ENCODE measurements at regions not wholly inside any gene's neighbourhood (a gene's known extent, or its start where the extent isn't known, plus 50 kb on each side); places are given as distances from the start of the nearest gene placed in this dataset.

GRCh38 chr6:81562169-81562568 lies 190.3 kb downstream of the TENT5A start:
- RAD21 ChIA-PET (ENCODE audit: low non-redundant PET in 1 of 2, low total read pairs in 2 of 2, uncharacterized antibody in 2 of 2, unreplicated experiment in 2 of 2) = no interaction called here
- H3K79me2 ChIP-seq (ENCODE audit: insufficient read depth, low read length) = no peaks in the 10 kb centered on the region
- no peaks in the 10 kb centered on the region for H3K27me3 ChIP-seq (ENCODE audit: insufficient read depth, low read length)
- peak overlapping the region; percentile 53 for H2AFZ ChIP-seq (ENCODE audit: low read depth, low read length, poor library complexity, severe bottlenecking)
- H3K4me1 ChIP-seq (ENCODE audit: control insufficient read depth in 1 of 2, insufficient read depth in 2 of 2, low read length in 2 of 2) = peaks cover 21 to 39% of the 10 kb centered on the region in 2 experiments
- POLR2A ChIA-PET = interaction anchor here (2.1 kb wide), 1 partner anchor 191 kb away, joined by 4 read pairs; no protein-coding TSS in a partner anchor
- H3K9me3 ChIP-seq (ENCODE audit: control insufficient read depth in 1 of 2, insufficient read depth in 1 of 2, low read depth in 1 of 2, low read length in 2 of 2) = no peaks in the 10 kb centered on the region
- H3K9me2 ChIP-seq (ENCODE audit: insufficient read depth) = no peaks in the 10 kb centered on the region
- peak overlapping the region in 1 of 2 experiments; percentile 22; a peak in 3 of 4 replicates for H3K4me3 ChIP-seq (replicated peaks in 1 of 2; ENCODE audit: low read depth in 1 of 2, low read length in 2 of 2)
- ATAC-seq = peak; percentile 71
- peak; percentile 76 for DNase-seq (ENCODE audit: low read depth, low spot score)
- CTCF ChIA-PET = no interaction called here
- no peak overlapping the region for H3K9ac ChIP-seq (ENCODE audit: low read length)
- peak overlapping the region; percentile 71; the same call in 1 of the 2 replicates for H3K27ac ChIP-seq (ENCODE audit: low read depth, low read length)
- 0 out of 2 replicates have a peak, but pooled peaks have one; percentile 18 for TF ChIP-seq SRF (IDR thresholded peaks at IDR 0.05; ENCODE audit: low read depth)
- no peak for TF ChIP-seq POLR2AphosphoS5 (IDR thresholded peaks at IDR 0.05; ENCODE audit: low read depth, low read length)
- no peak for TF ChIP-seq EZH2 (IDR thresholded peaks at IDR 0.05)
- TF ChIP-seq FOSL1 (IDR thresholded peaks at IDR 0.05; ENCODE audit: low read depth) = peak; percentile 71; the same call in 1 of the 2 replicates
- TF ChIP-seq CBX3 (IDR thresholded peaks at IDR 0.05; ENCODE audit: low read depth) = peak; percentile 54; the same call in 1 of the 2 replicates
- TF ChIP-seq TCF7L2 (IDR thresholded peaks at IDR 0.05; ENCODE audit: borderline replicate concordance, extremely low read depth, insufficient read depth, insufficient read length) = peak; percentile 12
- TF ChIP-seq RAD21 (IDR thresholded peaks at IDR 0.05; ENCODE audit: low read depth) = no peak
- TF ChIP-seq JUND (IDR thresholded peaks at IDR 0.05) = peak; percentile 68
- TF ChIP-seq SP1 (IDR thresholded peaks at IDR 0.05; ENCODE audit: low read depth) = peak; percentile 54; the same call in 1 of the 2 replicates
- H4K20me1 ChIP-seq (ENCODE audit: insufficient read depth) = no peaks in the 10 kb centered on the region
- BruUV-seq (replicated peaks) = no TSS peak
- no peaks in the 10 kb centered on the region for H3K36me3 ChIP-seq (ENCODE audit: control insufficient read depth in 1 of 2, insufficient read depth in 2 of 2, low read length in 2 of 2)
- peak overlapping the region; percentile 66 for H3K4me2 ChIP-seq (ENCODE audit: low read length)
- intact Hi-C loops (cut with micrococcal nuclease) = no loop called here

- no peak for DNase-seq (ENCODE audit: low read depth, low spot score)
- no TSS peak for BruUV-seq (replicated peaks)
- Histone ChIP-seq H3K27me3 (ENCODE audit: insufficient read depth, low read length) (no peaks in the 10 kb centered on the region), H3K36me3 (ENCODE audit: control insufficient read depth in 1 of 2, insufficient read depth in 2 of 2, low read length in 2 of 2) (no peaks in the 10 kb centered on the region), H3K9ac (ENCODE audit: low read length) (no peak overlapping the region), H2AFZ (ENCODE audit: low read depth, low read length, poor library complexity, severe bottlenecking) (peak overlapping the region; percentile 53), H3K4me1 (ENCODE audit: control insufficient read depth in 1 of 2, insufficient read depth in 2 of 2, low read length in 2 of 2) (peaks cover 21 to 39% of the 10 kb centered on the region in 2 experiments), H4K20me1 (ENCODE audit: insufficient read depth) (no peaks in the 10 kb centered on the region), H3K4me2 (ENCODE audit: low read length) (peak overlapping the region; percentile 66), H3K9me3 (ENCODE audit: control insufficient read depth in 1 of 2, insufficient read depth in 1 of 2, low read depth in 1 of 2, low read length in 2 of 2) (no peaks in the 10 kb centered on the region), H3K9me2 (ENCODE audit: insufficient read depth) (no peaks in the 10 kb centered on the region), H3K79me2 (ENCODE audit: insufficient read depth, low read length) (no peaks in the 10 kb centered on the region), H3K27ac (ENCODE audit: low read depth, low read length) (peak overlapping the region; percentile 71), H3K4me3 (replicated peaks in 1 of 2; ENCODE audit: low read depth in 1 of 2, low read length in 2 of 2) (peak overlapping the region in 1 of 2 experiments; percentile 22; a peak in 3 of 4 replicates)
- ChIA-PET CTCF (no interaction called here), POLR2A (interaction anchor here (2.1 kb wide), 1 partner anchor 192 kb away, joined by 4 read pairs; no protein-coding TSS in a partner anchor), RAD21 (ENCODE audit: low non-redundant PET in 1 of 2, low total read pairs in 2 of 2, uncharacterized antibody in 2 of 2, unreplicated experiment in 2 of 2) (no interaction called here)
- intact Hi-C loops (cut with micrococcal nuclease) = no loop called here
- ATAC-seq = peak; percentile 51
- no peak for TF ChIP-seq SP1 (IDR thresholded peaks at IDR 0.05; ENCODE audit: low read depth)
- TF ChIP-seq EZH2phosphoT487 (IDR thresholded peaks at IDR 0.05; ENCODE audit: borderline replicate concordance) = no peak
- no peak for TF ChIP-seq RAD21 (IDR thresholded peaks at IDR 0.05; ENCODE audit: low read depth)
- TF ChIP-seq, protein P1, sequence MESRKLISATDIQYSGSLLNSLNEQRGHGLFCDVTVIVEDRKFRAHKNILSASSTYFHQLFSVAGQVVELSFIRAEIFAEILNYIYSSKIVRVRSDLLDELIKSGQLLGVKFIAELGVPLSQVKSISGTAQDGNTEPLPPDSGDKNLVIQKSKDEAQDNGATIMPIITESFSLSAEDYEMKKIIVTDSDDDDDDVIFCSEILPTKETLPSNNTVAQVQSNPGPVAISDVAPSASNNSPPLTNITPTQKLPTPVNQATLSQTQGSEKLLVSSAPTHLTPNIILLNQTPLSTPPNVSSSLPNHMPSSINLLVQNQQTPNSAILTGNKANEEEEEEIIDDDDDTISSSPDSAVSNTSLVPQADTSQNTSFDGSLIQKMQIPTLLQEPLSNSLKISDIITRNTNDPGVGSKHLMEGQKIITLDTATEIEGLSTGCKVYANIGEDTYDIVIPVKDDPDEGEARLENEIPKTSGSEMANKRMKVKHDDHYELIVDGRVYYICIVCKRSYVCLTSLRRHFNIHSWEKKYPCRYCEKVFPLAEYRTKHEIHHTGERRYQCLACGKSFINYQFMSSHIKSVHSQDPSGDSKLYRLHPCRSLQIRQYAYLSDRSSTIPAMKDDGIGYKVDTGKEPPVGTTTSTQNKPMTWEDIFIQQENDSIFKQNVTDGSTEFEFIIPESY (IDR thresholded peaks at IDR 0.05; ENCODE audit: extremely low read depth, insufficient replicate concordance, low read length) = no peak
- TF ChIP-seq POLR2A (IDR thresholded peaks at IDR 0.05; ENCODE audit: borderline replicate concordance, extremely low read depth, insufficient read depth, insufficient read length) = no peak
- no peak for TF ChIP-seq REST (IDR thresholded peaks at IDR 0.05; ENCODE audit: low read depth)
Observed at GRCh38 chr6:81561731-81562130, 190.8 kb downstream of the TENT5A start.
